D721Med (cell line): ENCODE measurements at regions not wholly inside any gene's neighbourhood (a gene's known extent, or its start where the extent isn't known, plus 50 kb on each side); places are given as distances from the start of the nearest gene placed in this dataset.

ENCODE experiments used
- DNase-seq: peaks from one replicate; pipeline ENCODE4 v3.0.0; 2011; ENCODE audit warnings: low spot score; ENCODE audit not compliant: insufficient read length
- FAIRE-seq: peaks from 2 replicates; lab custom pipeline; 2011; peaks lifted over from hg19 to GRCh38; lab: Jason Lieb, UNC
- TF ChIP-seq, protein P1 (sequence below): IDR thresholded peaks from 2 replicates; pipeline ENCODE4 v1.5.1; 2012; ENCODE audit warnings: mild to moderate bottlenecking, control low read depth; ENCODE audit not compliant: insufficient read depth; ENCODE audit errors: missing control alignments

GRCh38 chr20:12956303-12956702, 52.5 kb upstream of the SPTLC3 start:
- no peak for FAIRE-seq
- DNase-seq, result no peak
- TF ChIP-seq, protein P1, sequence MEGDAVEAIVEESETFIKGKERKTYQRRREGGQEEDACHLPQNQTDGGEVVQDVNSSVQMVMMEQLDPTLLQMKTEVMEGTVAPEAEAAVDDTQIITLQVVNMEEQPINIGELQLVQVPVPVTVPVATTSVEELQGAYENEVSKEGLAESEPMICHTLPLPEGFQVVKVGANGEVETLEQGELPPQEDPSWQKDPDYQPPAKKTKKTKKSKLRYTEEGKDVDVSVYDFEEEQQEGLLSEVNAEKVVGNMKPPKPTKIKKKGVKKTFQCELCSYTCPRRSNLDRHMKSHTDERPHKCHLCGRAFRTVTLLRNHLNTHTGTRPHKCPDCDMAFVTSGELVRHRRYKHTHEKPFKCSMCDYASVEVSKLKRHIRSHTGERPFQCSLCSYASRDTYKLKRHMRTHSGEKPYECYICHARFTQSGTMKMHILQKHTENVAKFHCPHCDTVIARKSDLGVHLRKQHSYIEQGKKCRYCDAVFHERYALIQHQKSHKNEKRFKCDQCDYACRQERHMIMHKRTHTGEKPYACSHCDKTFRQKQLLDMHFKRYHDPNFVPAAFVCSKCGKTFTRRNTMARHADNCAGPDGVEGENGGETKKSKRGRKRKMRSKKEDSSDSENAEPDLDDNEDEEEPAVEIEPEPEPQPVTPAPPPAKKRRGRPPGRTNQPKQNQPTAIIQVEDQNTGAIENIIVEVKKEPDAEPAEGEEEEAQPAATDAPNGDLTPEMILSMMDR, result no peak

DNA sequence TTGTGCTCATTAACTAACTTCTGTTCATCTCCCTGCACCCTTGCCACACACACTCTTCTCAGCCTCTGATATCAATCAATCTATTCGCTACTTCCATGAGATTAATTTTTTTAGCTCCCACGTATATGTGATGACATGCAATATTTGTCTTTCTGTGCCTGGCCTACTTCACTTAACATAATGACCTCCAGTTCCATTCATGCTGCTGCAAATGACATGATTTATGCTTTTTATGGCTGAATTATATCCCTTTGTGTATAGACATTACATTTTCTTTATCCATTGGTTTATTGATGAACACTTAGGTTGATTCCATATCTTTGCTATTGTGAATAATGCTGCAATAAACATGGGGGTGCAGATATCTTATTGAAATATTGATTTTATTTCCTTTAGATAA, 50.8 kb upstream of the SPTLC3 start:
- no peak for FAIRE-seq
- TF ChIP-seq, protein P1, result no peak

More for the DNA sequence above, 50.8 kb upstream of the SPTLC3 start:
- no peak for DNase-seq
